Activated B cell treated with CpG ODN at 0.5 μM for 24 hours (primary cell): ENCODE measurements at regions not wholly inside any gene's neighbourhood (a gene's known extent, or its start where the extent isn't known, plus 50 kb on each side); places are given as distances from the start of the nearest gene placed in this dataset.

ENCODE experiments used
- ATAC-seq: fragments of 200-7000 bp; cut with Tn5 transposase; one replicate; pipeline ENCODE4 v1.10.0; 2021; ENCODE audit warnings: low read depth, mild to moderate bottlenecking, moderate library complexity
- CTCF ChIA-PET: fragments of 350-600 bp; sonication (Branson Sonifier 250); formaldehyde crosslinking; loops from one replicate; lab custom pipeline; 2021; ENCODE audit warnings: antibody characterized with exemption; lab: Charles Lee
- POLR2A ChIA-PET: fragments of 350-600 bp; sonication (Branson Sonifier 250); formaldehyde crosslinking; loops from one replicate; lab custom pipeline; 2021; ENCODE audit warnings: antibody characterized with exemption; lab: Charles Lee
- DNase-seq: peaks from one replicate; pipeline ENCODE4 v3.0.0; 2022
- H3K27ac Mint-ChIP-seq: one replicate; pipeline ENCODE4 v1.8.0; 2020; ENCODE audit warnings: mixed read lengths
- H3K27me3 Mint-ChIP-seq: one replicate; pipeline ENCODE4 v1.8.0; 2021; ENCODE audit warnings: mixed read lengths
- H3K36me3 Mint-ChIP-seq: one replicate; pipeline ENCODE4 v1.8.0; 2021; ENCODE audit warnings: low read depth, mixed read lengths
- H3K4me1 Mint-ChIP-seq: one replicate; pipeline ENCODE4 v1.8.0; 2021; ENCODE audit warnings: mixed read lengths
- H3K4me3 Mint-ChIP-seq: one replicate; pipeline ENCODE4 v1.8.0; 2020; ENCODE audit warnings: mild to moderate bottlenecking, mixed read lengths
- H3K9me3 Mint-ChIP-seq: one replicate; pipeline ENCODE4 v1.8.0; 2020; ENCODE audit warnings: mixed read lengths
- CTCF ChIP-seq: fragments of 200-600 bp; IDR thresholded peaks from one replicate; pipeline ENCODE4 v1.8.0; 2022; ENCODE audit warnings: antibody characterized with exemption, mild to moderate bottlenecking
- intact Hi-C: fragments of 100-400 bp; cut with micrococcal nuclease; formaldehyde crosslinking; loops from one replicate; pipeline ENCODE4 v1.15.1; 2024

- POLR2A ChIA-PET: no interaction called here
- Mint-ChIP-seq H3K4me3 (no peak overlapping the region), H3K9me3 (no peaks in the 10 kb centered on the region), H3K27ac (no peak overlapping the region), H3K27me3 (no peaks in the 10 kb centered on the region), H3K36me3 (no peaks in the 10 kb centered on the region), H3K4me1 (no peaks in the 10 kb centered on the region)
- CTCF ChIA-PET: no interaction called here
- TF ChIP-seq CTCF: no peak
- intact Hi-C loops: no loop called here
- ATAC-seq: no peak
- DNase-seq: no peak
Measured at GRCh38 chr10:8485032-8485431, 430.5 kb downstream of the GATA3 start.

GRCh38 chr10:8487346-8487745 is 432.9 kb downstream of the GATA3 start:
- H3K36me3 Mint-ChIP-seq: no peaks in the 10 kb centered on the region
- H3K9me3 Mint-ChIP-seq: no peaks in the 10 kb centered on the region
- no peak for DNase-seq
- ChIA-PET POLR2A (no interaction called here), CTCF (no interaction called here)
- no peak for TF ChIP-seq CTCF
- no peak overlapping the region for H3K4me3 Mint-ChIP-seq
- H3K27me3 Mint-ChIP-seq: no peaks in the 10 kb centered on the region
- ATAC-seq: no peak
- no peak overlapping the region for H3K27ac Mint-ChIP-seq
- H3K4me1 Mint-ChIP-seq: no peaks in the 10 kb centered on the region
- intact Hi-C loops: no loop called here

GRCh38 chr10:8489232-8489631 is 434.7 kb downstream of the GATA3 start:
- no peaks in the 10 kb centered on the region for H3K36me3 Mint-ChIP-seq
- no peak overlapping the region for H3K4me3 Mint-ChIP-seq
- H3K27ac Mint-ChIP-seq: no peak overlapping the region
- no peak for TF ChIP-seq CTCF
- H3K27me3 Mint-ChIP-seq: no peaks in the 10 kb centered on the region
- CTCF ChIA-PET: no interaction called here
- POLR2A ChIA-PET: no interaction called here
- intact Hi-C loops: no loop called here
- DNase-seq (no peak), ATAC-seq (no peak)
- H3K9me3 Mint-ChIP-seq: no peaks in the 10 kb centered on the region
- H3K4me1 Mint-ChIP-seq: no peaks in the 10 kb centered on the region

- H3K4me3 Mint-ChIP-seq: no peak overlapping the region
- DNase-seq (no peak), ATAC-seq (no peak)
- no peak for TF ChIP-seq CTCF
- intact Hi-C loops: no loop called here
- H3K9me3 Mint-ChIP-seq: no peaks in the 10 kb centered on the region
- H3K4me1 Mint-ChIP-seq: no peaks in the 10 kb centered on the region
- H3K36me3 Mint-ChIP-seq: no peaks in the 10 kb centered on the region
- no peaks in the 10 kb centered on the region for H3K27me3 Mint-ChIP-seq
- no peak overlapping the region for H3K27ac Mint-ChIP-seq
- ChIA-PET POLR2A (no interaction called here), CTCF (no interaction called here)
Measured at GRCh38 chr10:8489823-8490222, 435.3 kb downstream of the GATA3 start.

- intact Hi-C loops: no loop called here
- TF ChIP-seq CTCF: no peak
- H3K27me3 Mint-ChIP-seq: no peaks in the 10 kb centered on the region
- DNase-seq: no peak
- no peaks in the 10 kb centered on the region for H3K36me3 Mint-ChIP-seq
- H3K9me3 Mint-ChIP-seq: no peaks in the 10 kb centered on the region
- ChIA-PET CTCF (no interaction called here), POLR2A (no interaction called here)
- no peak for ATAC-seq
- no peaks in the 10 kb centered on the region for H3K4me1 Mint-ChIP-seq
- no peak overlapping the region for H3K27ac Mint-ChIP-seq
- no peak overlapping the region for H3K4me3 Mint-ChIP-seq
Measured at GRCh38 chr10:8498290-8498689, 443.8 kb downstream of the GATA3 start.
